CD14-positive monocyte (primary cell): ENCODE measurements at regions not wholly inside any gene's neighbourhood (a gene's known extent, or its start where the extent isn't known, plus 50 kb on each side); places are given as distances from the start of the nearest gene placed in this dataset.

Experiments
- DNase-seq, 3 donors: peaks; one replicate each; pipeline ENCODE4 v3.0.0-alpha.2; 2011 to 2022
- H2AFZ ChIP-seq: 2 replicates; pipeline ENCODE4 v1.6.0; 2012; ENCODE audit warnings: mild to moderate bottlenecking, low read depth, low read length, inconsistent platforms; ENCODE audit not compliant: insufficient read depth, poor library complexity, severe bottlenecking
- H3K27ac ChIP-seq, 2 donors: 1 replicate in 1 of 2; 2 replicates in 1 of 2; pipeline ENCODE4 v1.5.1; 2012 to 2013; ENCODE audit warnings: low read length in 2 of 2, control low read depth in 1 of 2, inconsistent platforms in 1 of 2, low read depth in 1 of 2, mild to moderate bottlenecking in 1 of 2
- H3K27me3 ChIP-seq, 2 donors: one replicate each; pipeline versions ENCODE4 v1.6.0 to v1.6.1; 2011 to 2013; ENCODE audit warnings: low read length in 2 of 2; ENCODE audit not compliant: control insufficient read depth in 2 of 2, insufficient read depth in 2 of 2
- H3K36me3 ChIP-seq, 2 donors: replicated peaks in 1 of 2; 1 replicate in 1 of 2; 2 replicates in 1 of 2; pipeline versions ENCODE4 v1.5.1 to v1.6.1; 2012 to 2013; ENCODE audit warnings: low read length in 2 of 2, control low read depth in 1 of 2, inconsistent platforms in 1 of 2, mild to moderate bottlenecking in 1 of 2; ENCODE audit not compliant: insufficient read depth in 2 of 2, control insufficient read depth in 1 of 2
- H3K4me1 ChIP-seq, 2 donors: 1 replicate in 1 of 2; 2 replicates in 1 of 2; pipeline versions ENCODE4 v1.5.1 to v1.6.1; 2012 to 2013; ENCODE audit warnings: low read length in 2 of 2, control low read depth in 1 of 2, inconsistent platforms in 1 of 2, mild to moderate bottlenecking in 1 of 2, moderate library complexity in 1 of 2; ENCODE audit not compliant: insufficient read depth in 2 of 2, control insufficient read depth in 1 of 2
- H3K4me2 ChIP-seq: replicated peaks from 2 replicates; pipeline ENCODE3; 2012; ENCODE audit warnings: low read length, moderate library complexity, mild to moderate bottlenecking; ENCODE audit not compliant: poor library complexity, severe bottlenecking; ENCODE audit errors: extremely low read depth
- H3K4me3 ChIP-seq, 3 experiments: fragments of 200-600 bp in 1 of 3; sonication (generic) in 1 of 3; replicated peaks in 1 of 3; 1 replicate in 2 of 3; 2 replicates in 1 of 3; pipeline ENCODE4 v1.5.1; 2011 to 2013; ENCODE audit warnings: low read length in 3 of 3, mild to moderate bottlenecking in 3 of 3, control low read depth in 2 of 3, low read depth in 2 of 3, inconsistent platforms in 1 of 3, moderate library complexity in 1 of 3
- H3K79me2 ChIP-seq: 2 replicates; pipeline ENCODE4 v1.6.0; 2012; ENCODE audit warnings: mild to moderate bottlenecking, control low read depth, inconsistent platforms, low read length, moderate library complexity; ENCODE audit not compliant: insufficient read depth
- H3K9ac ChIP-seq: 2 replicates; pipeline ENCODE4 v1.6.0; 2017; ENCODE audit warnings: low read length, mild to moderate bottlenecking; ENCODE audit not compliant: insufficient read depth, poor library complexity, severe bottlenecking
- H3K9me3 ChIP-seq, 2 donors: replicated peaks in 1 of 2; 1 replicate in 1 of 2; 2 replicates in 1 of 2; pipeline versions ENCODE4 v1.5.1 to v1.6.1; 2012 to 2013; ENCODE audit warnings: low read length in 2 of 2, control low read depth in 1 of 2; ENCODE audit not compliant: control insufficient read depth in 1 of 2, insufficient read depth in 1 of 2
- H4K20me1 ChIP-seq: 2 replicates; pipeline ENCODE4 v1.6.0; 2012; ENCODE audit warnings: mild to moderate bottlenecking, low read length, control low read depth, moderate library complexity; ENCODE audit not compliant: insufficient read depth
- H3K27ac Mint-ChIP-seq, 7 donors: one replicate each; pipeline ENCODE4 v1.8.0; 2020; ENCODE audit warnings: mild to moderate bottlenecking in 7 of 7, mixed read lengths in 7 of 7, moderate library complexity in 6 of 7, inconsistent platforms in 2 of 7
- H3K27me3 Mint-ChIP-seq, 3 donors: one replicate each; pipeline ENCODE4 v1.8.0; 2021 to 2022; ENCODE audit warnings: low read depth in 3 of 3, mild to moderate bottlenecking in 3 of 3, mixed read lengths in 3 of 3, moderate library complexity in 3 of 3, inconsistent platforms in 1 of 3
- H3K36me3 Mint-ChIP-seq, 2 donors: one replicate each; pipeline ENCODE4 v1.8.0; 2020; ENCODE audit warnings: mixed read lengths in 2 of 2, inconsistent platforms in 1 of 2, mild to moderate bottlenecking in 1 of 2
- H3K4me1 Mint-ChIP-seq: one replicate; pipeline ENCODE4 v1.8.0; 2020; ENCODE audit warnings: mild to moderate bottlenecking, mixed read lengths
- H3K4me3 Mint-ChIP-seq, 2 donors: one replicate each; pipeline ENCODE4 v1.8.0; 2020; ENCODE audit warnings: mild to moderate bottlenecking in 2 of 2, mixed read lengths in 2 of 2, moderate library complexity in 1 of 2
- H3K9me3 Mint-ChIP-seq, 7 donors: one replicate each; pipeline ENCODE4 v1.8.0; 2020 to 2022; ENCODE audit warnings: mixed read lengths in 7 of 7, mild to moderate bottlenecking in 6 of 7, moderate library complexity in 6 of 7, inconsistent platforms in 2 of 7
- WGBS: methylation state at CpG from one replicate; pipeline ENCODE4 v1.1.5; 2013; ENCODE audit warnings: missing lambda C conversion rate; ENCODE audit not compliant: insufficient coverage; 5-methylcytosine and 5-hydroxymethylcytosine counted together
- intact Hi-C, 2 donors: fragments of 100-400 bp; cut with micrococcal nuclease; formaldehyde crosslinking; loops; one replicate each; pipeline versions ENCODE4 v1.15.0 to v1.15.1; 2023
- TF ChIP-seq, protein P1 (sequence below): fragments of 200-600 bp; IDR thresholded peaks from one replicate; pipeline ENCODE4 v1.8.0; 2022; ENCODE audit warnings: antibody characterized with exemption, mild to moderate bottlenecking

DNA sequence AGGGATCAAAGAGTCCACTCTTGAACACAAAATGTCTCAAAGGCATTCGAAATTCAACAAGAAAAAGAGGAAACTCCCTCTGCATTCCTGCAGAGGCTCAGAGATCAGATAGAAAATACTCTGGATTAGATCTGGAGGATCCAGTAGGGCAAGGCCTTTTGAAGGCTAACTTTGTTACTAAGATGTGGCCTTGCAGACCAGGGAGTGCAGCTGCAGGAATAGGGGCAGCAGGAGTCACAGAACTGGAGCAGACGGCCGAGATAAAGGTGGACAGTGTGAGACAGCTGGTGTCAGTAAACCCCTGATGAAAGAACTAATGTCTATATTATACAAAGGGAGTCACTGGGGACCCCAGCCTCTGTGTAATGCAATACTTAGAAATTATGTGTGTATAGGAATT lies 84.5 kb upstream of the PLSCR4 start:
- H3K36me3 Mint-ChIP-seq, result no peaks in the 10 kb centered on the region
- Histone ChIP-seq H3K9me3 (no peaks in the 10 kb centered on the region), H3K79me2 (no peaks in the 10 kb centered on the region), H3K36me3 (no peaks in the 10 kb centered on the region), H2AFZ (no peak overlapping the region), H3K4me1 (no peaks in the 10 kb centered on the region), H3K27me3 (no peaks in the 10 kb centered on the region), H3K9ac (no peak overlapping the region), H4K20me1 (no peaks in the 10 kb centered on the region), H3K27ac (no peak overlapping the region), H3K4me2 (no peak overlapping the region), H3K4me3 (no peak overlapping the region)
- no CpG with 5 or more reads among the region's 3 CpGs for WGBS
- H3K27me3 Mint-ChIP-seq, result no peaks in the 10 kb centered on the region
- TF ChIP-seq, protein P1, sequence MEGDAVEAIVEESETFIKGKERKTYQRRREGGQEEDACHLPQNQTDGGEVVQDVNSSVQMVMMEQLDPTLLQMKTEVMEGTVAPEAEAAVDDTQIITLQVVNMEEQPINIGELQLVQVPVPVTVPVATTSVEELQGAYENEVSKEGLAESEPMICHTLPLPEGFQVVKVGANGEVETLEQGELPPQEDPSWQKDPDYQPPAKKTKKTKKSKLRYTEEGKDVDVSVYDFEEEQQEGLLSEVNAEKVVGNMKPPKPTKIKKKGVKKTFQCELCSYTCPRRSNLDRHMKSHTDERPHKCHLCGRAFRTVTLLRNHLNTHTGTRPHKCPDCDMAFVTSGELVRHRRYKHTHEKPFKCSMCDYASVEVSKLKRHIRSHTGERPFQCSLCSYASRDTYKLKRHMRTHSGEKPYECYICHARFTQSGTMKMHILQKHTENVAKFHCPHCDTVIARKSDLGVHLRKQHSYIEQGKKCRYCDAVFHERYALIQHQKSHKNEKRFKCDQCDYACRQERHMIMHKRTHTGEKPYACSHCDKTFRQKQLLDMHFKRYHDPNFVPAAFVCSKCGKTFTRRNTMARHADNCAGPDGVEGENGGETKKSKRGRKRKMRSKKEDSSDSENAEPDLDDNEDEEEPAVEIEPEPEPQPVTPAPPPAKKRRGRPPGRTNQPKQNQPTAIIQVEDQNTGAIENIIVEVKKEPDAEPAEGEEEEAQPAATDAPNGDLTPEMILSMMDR, result no peak
- DNase-seq, result no peak
- peaks cover 0 to 3% (median 2%) of the 10 kb centered on the region in 7 donors for H3K9me3 Mint-ChIP-seq
- no peak overlapping the region for H3K4me3 Mint-ChIP-seq
- H3K4me1 Mint-ChIP-seq, result no peaks in the 10 kb centered on the region
- H3K27ac Mint-ChIP-seq, result no peak overlapping the region
- intact Hi-C loops, result no loop called here

DNA sequence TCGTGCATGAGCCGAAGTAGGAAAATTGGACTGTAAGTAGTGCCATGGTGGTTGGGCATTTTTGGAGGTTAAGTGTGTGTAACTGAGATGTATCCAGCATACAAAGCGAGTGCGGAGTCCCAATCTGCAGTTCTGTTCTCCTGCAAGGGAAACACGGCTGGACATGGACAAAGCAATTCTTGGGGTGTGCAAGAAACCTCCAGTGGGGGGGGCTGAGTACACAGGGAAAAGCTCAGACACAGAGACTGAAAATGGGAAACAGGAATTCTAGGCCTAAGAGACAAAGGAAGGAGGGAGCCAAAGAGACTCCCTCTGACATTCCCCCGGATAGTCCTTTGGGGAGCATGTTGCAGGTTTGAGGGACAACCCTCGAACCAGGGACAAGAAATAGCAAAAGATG lies 83.2 kb upstream of the PLSCR4 start:
- no peaks in the 10 kb centered on the region for H3K4me1 Mint-ChIP-seq

More for the DNA sequence above, 83.2 kb upstream of the PLSCR4 start:
- no peak overlapping the region for H3K4me2 ChIP-seq
- H3K4me3 ChIP-seq, result no peak overlapping the region
- Mint-ChIP-seq H3K27ac (no peak overlapping the region), H3K27me3 (no peaks in the 10 kb centered on the region), H3K36me3 (no peaks in the 10 kb centered on the region), H3K4me3 (no peak overlapping the region), H3K9me3 (peaks cover 0 to 3% (median 2%) of the 10 kb centered on the region in 7 donors)
- DNase-seq, result no peak
- H2AFZ ChIP-seq, result no peak overlapping the region
- TF ChIP-seq, protein P1, result no peak
- no peaks in the 10 kb centered on the region for H3K9me3 ChIP-seq
- no peaks in the 10 kb centered on the region for H3K36me3 ChIP-seq
- intact Hi-C loops, result no loop called here
- no peaks in the 10 kb centered on the region for H3K27me3 ChIP-seq
- no peaks in the 10 kb centered on the region for H3K79me2 ChIP-seq
- no peaks in the 10 kb centered on the region for H4K20me1 ChIP-seq
- no peaks in the 10 kb centered on the region for H3K4me1 ChIP-seq
- H3K27ac ChIP-seq, result no peak overlapping the region
- 97% methylated on average over 5 of the region's 7 CpGs for WGBS
- no peak overlapping the region for H3K9ac ChIP-seq
